ENCODE measurements at regions not wholly inside any gene's neighbourhood (a gene's known extent, or its start where the extent isn't known, plus 50 kb on each side); places are given as distances from the start of the nearest gene placed in this dataset.

DNA sequence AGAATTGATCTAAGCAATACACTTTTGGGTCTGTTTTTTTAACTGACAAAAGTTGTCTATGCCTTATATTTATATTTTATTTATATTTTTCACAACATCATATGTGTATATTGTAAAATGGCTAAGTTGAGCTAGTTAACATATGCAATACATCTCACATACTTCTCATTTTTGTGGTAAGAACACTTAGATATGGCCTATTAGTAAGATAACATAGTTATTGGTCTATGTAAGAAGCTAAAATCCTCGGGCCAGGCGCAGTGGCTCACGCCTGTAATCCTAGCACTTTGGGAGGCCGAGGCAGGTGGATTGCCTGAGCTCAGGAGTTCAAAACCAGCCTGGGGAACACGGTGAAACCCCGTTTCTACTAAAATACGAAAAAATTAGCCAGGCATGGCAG, 275.6 kb upstream of the ID2 start:
- Histone ChIP-seq H3K36me3 (ENCODE audit: control insufficient read depth in 2 of 2, insufficient read depth in 1 of 2, low read length in 2 of 2) (no peaks in the 10 kb centered on the region), H3K4me1 (ENCODE audit: control insufficient read depth, insufficient read depth, low read length) (no peaks in the 10 kb centered on the region), H3K27ac (ENCODE audit: extremely low read depth, low read depth, low read length) (no peak overlapping the region), H3K9me3 (ENCODE audit: control insufficient read depth, insufficient read depth, low read depth, low read length) (no peaks in the 10 kb centered on the region), H3K4me3 (ENCODE audit: low read depth, low read length) (no peak overlapping the region)
- ChIA-PET POLR2A (interaction anchor here (1.6 kb wide), 1 partner anchor 276 kb away, joined by 7 read pairs; the partner anchor contains the start of gene ID2), CTCF (interaction anchor here (1.2 to 2.1 kb wide), 2 partner anchors 20 to 25 kb away, joined by 3 to 4 read pairs; no protein-coding TSS in a partner anchor)
- TF ChIP-seq ZNF10 (tag by site-specific recombination; IDR thresholded peaks at IDR 0.05): no peak
- TF ChIP-seq, protein P1, sequence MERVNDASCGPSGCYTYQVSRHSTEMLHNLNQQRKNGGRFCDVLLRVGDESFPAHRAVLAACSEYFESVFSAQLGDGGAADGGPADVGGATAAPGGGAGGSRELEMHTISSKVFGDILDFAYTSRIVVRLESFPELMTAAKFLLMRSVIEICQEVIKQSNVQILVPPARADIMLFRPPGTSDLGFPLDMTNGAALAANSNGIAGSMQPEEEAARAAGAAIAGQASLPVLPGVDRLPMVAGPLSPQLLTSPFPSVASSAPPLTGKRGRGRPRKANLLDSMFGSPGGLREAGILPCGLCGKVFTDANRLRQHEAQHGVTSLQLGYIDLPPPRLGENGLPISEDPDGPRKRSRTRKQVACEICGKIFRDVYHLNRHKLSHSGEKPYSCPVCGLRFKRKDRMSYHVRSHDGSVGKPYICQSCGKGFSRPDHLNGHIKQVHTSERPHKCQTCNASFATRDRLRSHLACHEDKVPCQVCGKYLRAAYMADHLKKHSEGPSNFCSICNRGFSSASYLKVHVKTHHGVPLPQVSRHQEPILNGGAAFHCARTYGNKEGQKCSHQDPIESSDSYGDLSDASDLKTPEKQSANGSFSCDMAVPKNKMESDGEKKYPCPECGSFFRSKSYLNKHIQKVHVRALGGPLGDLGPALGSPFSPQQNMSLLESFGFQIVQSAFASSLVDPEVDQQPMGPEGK (tag by site-specific recombination; IDR thresholded peaks at IDR 0.05): no peak
- TF ChIP-seq ZBTB7A (tag by site-specific recombination; IDR thresholded peaks at IDR 0.05; ENCODE audit: low read depth): no peak
- TF ChIP-seq ZNF561 (tag by site-specific recombination; IDR thresholded peaks at IDR 0.05; ENCODE audit: borderline replicate concordance): no peak
- TF ChIP-seq GLIS2 (tag by site-specific recombination; IDR thresholded peaks at IDR 0.05): no peak
- no peak for TF ChIP-seq TCF7L2 (IDR thresholded peaks at IDR 0.05; ENCODE audit: borderline replicate concordance, low read depth, low read length)
- TF ChIP-seq ZNF114 (tag by site-specific recombination; IDR thresholded peaks at IDR 0.05): no peak
- TF ChIP-seq, protein P2, sequence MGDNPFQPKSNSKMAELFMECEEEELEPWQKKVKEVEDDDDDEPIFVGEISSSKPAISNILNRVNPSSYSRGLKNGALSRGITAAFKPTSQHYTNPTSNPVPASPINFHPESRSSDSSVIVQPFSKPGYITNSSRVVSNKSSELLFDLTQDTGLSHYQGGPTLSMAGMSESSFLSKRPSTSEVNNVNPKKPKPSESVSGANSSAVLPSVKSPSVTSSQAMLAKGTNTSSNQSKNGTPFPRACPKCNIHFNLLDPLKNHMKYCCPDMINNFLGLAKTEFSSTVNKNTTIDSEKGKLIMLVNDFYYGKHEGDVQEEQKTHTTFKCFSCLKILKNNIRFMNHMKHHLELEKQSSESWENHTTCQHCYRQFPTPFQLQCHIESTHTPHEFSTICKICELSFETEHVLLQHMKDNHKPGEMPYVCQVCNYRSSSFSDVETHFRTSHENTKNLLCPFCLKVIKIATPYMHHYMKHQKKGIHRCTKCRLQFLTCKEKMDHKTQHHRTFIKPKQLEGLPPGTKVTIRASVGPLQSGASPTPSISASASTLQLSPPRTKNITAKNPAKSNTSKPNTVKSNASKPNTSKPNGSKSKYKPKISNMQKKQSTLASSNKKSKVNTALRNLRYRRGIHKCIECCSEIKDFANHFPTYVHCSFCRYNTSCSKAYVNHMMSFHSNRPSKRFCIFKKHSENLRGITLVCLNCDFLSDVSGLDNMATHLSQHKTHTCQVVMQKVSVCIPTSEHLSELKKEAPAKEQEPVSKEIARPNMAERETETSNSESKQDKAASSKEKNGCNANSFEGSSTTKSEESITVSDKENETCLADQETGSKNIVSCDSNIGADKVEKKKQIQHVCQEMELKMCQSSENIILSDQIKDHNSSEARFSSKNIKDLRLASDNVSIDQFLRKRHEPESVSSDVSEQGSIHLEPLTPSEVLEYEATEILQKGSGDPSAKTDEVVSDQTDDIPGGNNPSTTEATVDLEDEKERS (tag by site-specific recombination; IDR thresholded peaks at IDR 0.05): no peak
- no peak for TF ChIP-seq ZNF23 (tag by site-specific recombination; IDR thresholded peaks at IDR 0.05; ENCODE audit: borderline replicate concordance)
- no peak for TF ChIP-seq ZBTB21 (tag by site-specific recombination; IDR thresholded peaks at IDR 0.05)
- no peak for TF ChIP-seq RBAK (tag by site-specific recombination; IDR thresholded peaks at IDR 0.05)
- no peak for TF ChIP-seq SP7 (tag by site-specific recombination; IDR thresholded peaks at IDR 0.05)
- TF ChIP-seq ZNF138 (tag by site-specific recombination; IDR thresholded peaks at IDR 0.05; ENCODE audit: borderline replicate concordance): no peak
- no peak for TF ChIP-seq ZNF654 (tag by site-specific recombination; IDR thresholded peaks at IDR 0.05; ENCODE audit: low read depth)
- TF ChIP-seq, protein P3, sequence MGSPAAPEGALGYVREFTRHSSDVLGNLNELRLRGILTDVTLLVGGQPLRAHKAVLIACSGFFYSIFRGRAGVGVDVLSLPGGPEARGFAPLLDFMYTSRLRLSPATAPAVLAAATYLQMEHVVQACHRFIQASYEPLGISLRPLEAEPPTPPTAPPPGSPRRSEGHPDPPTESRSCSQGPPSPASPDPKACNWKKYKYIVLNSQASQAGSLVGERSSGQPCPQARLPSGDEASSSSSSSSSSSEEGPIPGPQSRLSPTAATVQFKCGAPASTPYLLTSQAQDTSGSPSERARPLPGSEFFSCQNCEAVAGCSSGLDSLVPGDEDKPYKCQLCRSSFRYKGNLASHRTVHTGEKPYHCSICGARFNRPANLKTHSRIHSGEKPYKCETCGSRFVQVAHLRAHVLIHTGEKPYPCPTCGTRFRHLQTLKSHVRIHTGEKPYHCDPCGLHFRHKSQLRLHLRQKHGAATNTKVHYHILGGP (tag by site-specific recombination; IDR thresholded peaks at IDR 0.05): no peak

DNA sequence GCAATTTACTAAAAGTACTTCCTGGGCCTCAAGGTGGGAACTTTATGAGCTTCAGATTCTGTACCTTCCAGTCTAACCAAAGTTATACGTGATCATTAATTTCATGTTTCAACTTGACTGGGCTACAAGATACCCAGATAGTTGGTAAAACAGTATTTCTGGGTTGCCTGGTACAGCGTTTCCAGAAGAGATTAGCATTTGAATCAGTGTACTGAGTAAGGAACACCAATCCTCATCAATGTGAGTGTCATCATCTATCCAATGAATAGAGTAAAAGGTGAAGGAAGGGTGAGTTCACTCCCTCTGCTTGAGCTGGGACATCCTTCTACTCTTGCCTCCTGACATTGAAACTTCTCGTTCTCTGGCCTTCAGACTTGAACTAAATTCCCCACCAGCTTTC, 274.5 kb upstream of the ID2 start:
- POLR2A ChIA-PET: interaction anchor here (0.5 to 1.6 kb wide), 2 partner anchors 275 to 277 kb away, joined by 4 to 7 read pairs; partner anchors contain the start of gene ID2
- Histone ChIP-seq H3K36me3 (ENCODE audit: control insufficient read depth in 2 of 2, insufficient read depth in 1 of 2, low read length in 2 of 2) (no peaks in the 10 kb centered on the region), H3K9me3 (ENCODE audit: control insufficient read depth, insufficient read depth, low read depth, low read length) (no peaks in the 10 kb centered on the region), H3K27ac (ENCODE audit: extremely low read depth, low read depth, low read length) (no peak overlapping the region), H3K4me1 (ENCODE audit: control insufficient read depth, insufficient read depth, low read length) (0 out of 2 replicates have a peak, but pooled peaks cover 2% of the 10 kb centered on the region), H3K4me3 (ENCODE audit: low read depth, low read length) (no peak overlapping the region)
- CTCF ChIA-PET: interaction anchor here (1.2 to 2.1 kb wide), 2 partner anchors 21 to 27 kb away, joined by 3 to 4 read pairs; no protein-coding TSS in a partner anchor
- TF ChIP-seq, protein P4, sequence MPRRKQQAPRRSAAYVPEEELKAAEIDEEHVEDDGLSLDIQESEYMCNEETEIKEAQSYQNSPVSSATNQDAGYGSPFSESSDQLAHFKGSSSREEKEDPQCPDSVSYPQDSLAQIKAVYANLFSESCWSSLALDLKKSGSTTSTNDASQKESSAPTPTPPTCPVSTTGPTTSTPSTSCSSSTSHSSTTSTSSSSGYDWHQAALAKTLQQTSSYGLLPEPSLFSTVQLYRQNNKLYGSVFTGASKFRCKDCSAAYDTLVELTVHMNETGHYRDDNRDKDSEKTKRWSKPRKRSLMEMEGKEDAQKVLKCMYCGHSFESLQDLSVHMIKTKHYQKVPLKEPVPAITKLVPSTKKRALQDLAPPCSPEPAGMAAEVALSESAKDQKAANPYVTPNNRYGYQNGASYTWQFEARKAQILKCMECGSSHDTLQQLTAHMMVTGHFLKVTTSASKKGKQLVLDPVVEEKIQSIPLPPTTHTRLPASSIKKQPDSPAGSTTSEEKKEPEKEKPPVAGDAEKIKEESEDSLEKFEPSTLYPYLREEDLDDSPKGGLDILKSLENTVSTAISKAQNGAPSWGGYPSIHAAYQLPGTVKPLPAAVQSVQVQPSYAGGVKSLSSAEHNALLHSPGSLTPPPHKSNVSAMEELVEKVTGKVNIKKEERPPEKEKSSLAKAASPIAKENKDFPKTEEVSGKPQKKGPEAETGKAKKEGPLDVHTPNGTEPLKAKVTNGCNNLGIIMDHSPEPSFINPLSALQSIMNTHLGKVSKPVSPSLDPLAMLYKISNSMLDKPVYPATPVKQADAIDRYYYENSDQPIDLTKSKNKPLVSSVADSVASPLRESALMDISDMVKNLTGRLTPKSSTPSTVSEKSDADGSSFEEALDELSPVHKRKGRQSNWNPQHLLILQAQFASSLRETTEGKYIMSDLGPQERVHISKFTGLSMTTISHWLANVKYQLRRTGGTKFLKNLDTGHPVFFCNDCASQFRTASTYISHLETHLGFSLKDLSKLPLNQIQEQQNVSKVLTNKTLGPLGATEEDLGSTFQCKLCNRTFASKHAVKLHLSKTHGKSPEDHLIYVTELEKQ (tag by site-specific recombination; IDR thresholded peaks at IDR 0.05; ENCODE audit: borderline replicate concordance): no peak
- TF ChIP-seq ZNF341 (tag by site-specific recombination; IDR thresholded peaks at IDR 0.05; ENCODE audit: low read depth) (no peak), ZNF133 (tag by site-specific recombination; IDR thresholded peaks at IDR 0.05) (no peak), ZNF114 (tag by site-specific recombination; IDR thresholded peaks at IDR 0.05) (no peak), ZNF654 (tag by site-specific recombination; IDR thresholded peaks at IDR 0.05; ENCODE audit: low read depth) (no peak), OSR2 (tag by site-specific recombination; IDR thresholded peaks at IDR 0.05) (no peak), ZSCAN23 (tag by site-specific recombination; IDR thresholded peaks at IDR 0.05) (no peak), ZNF221 (tag by site-specific recombination; IDR thresholded peaks at IDR 0.05; ENCODE audit: borderline replicate concordance) (no peak), ZNF610 (tag by site-specific recombination; IDR thresholded peaks at IDR 0.05; ENCODE audit: borderline replicate concordance) (no peak), SP7 (tag by site-specific recombination; IDR thresholded peaks at IDR 0.05) (no peak)
